ENCODE measurements at regions not wholly inside any gene's neighbourhood (a gene's known extent, or its start where the extent isn't known, plus 50 kb on each side); places are given as distances from the start of the nearest gene placed in this dataset.

GRCh38 chr15:95095250-95095649, 863.9 kb downstream of the MCTP2 start:
- DNase-seq, result no peak

DNA sequence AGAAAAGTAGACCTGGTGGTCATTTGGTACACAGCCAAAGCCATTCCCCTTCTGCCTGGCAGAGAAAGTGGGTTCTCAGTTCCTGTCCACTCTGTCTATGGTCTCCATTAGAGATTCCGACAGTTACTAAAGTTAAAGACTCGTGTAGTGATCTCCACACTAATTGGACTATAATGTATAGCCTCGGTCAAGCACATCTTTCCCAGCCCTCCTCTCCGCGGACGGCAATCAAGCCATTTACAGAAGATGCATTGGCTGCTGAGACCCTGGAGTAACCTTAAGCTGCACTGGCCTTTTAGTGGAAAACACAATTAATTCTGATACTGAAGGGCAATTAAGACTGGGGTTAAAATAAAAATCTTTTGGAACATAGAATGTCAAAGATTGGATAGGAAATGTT, 865.3 kb downstream of the MCTP2 start:
- no peak for DNase-seq

DNA sequence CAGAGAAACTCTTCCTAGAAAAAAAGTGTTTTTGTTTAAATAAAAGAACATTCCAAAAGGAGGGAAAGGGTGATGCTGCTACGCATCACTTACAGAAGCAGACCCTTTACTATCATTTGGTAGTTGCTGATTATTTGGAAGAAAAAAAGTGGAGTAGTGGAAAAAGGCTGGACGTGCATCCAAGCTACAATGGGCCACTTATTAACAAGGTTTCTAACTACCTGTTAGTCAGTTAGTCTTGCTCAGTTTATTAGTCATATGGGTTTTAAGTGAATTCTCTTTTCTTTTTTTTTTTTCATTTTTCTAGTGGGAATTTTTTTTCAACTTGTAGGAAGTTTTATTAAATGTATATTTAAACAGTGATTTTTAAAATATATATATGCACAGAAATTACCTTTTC, 866.0 kb downstream of the MCTP2 start:
- DNase-seq, result no peak

GRCh38 chr15:95105229-95105628, 873.9 kb downstream of the MCTP2 start:
- DNase-seq, result no peak

GRCh38 chr15:95106801-95107200, 875.4 kb downstream of the MCTP2 start:
- no peak for DNase-seq

- DNase-seq, result no peak
Measured at GRCh38 chr15:95108673-95109072, 877.3 kb downstream of the MCTP2 start.

DNA sequence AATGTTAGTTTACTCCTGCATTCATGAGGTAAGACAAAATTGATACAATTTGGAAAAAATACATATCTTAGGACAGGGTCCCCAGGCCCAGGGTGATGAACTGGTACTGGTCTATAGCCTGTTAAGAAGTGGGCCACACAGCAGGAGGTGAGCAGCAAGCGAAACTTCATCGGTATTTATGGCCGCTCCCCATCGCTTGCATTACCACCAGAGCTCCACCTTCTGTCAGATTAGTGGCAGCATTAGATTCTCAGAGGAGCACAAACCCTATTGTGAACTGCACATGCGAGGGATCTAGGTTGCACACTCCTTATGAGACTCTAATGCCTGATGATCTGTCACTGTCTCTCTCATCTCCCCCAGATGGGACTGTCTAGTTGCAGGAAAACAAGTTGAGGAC, 880.6 kb downstream of the MCTP2 start:
- DNase-seq, result no peak

DNA sequence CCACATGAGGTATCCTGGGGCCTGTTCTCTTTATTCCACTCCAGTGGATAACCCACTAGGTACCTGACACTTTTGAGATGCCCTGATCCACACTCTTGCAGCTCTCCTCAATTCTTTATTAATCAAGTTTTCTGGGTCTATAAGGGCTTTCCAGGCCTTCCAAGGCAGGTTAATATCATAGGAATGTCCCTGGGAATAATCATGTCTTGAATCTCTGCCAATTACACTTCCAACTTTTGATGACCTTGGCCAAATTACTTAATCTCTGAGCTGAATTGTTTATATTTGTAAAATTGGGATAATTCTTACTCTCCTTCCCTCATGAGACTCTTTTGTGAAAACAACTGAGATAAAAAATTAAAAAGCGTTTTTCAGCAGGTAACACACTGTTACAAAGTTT, 881.7 kb downstream of the MCTP2 start:
- DNase-seq, result no peak

GRCh38 chr15:95119041-95119610, 887.8 kb downstream of the MCTP2 start:
- DNase-seq, result no peak

GRCh38 chr15:95120595-95120994, 889.2 kb downstream of the MCTP2 start:
- DNase-seq, result no peak

GRCh38 chr15:95121191-95121590, 889.8 kb downstream of the MCTP2 start:
- no peak for DNase-seq

DNA sequence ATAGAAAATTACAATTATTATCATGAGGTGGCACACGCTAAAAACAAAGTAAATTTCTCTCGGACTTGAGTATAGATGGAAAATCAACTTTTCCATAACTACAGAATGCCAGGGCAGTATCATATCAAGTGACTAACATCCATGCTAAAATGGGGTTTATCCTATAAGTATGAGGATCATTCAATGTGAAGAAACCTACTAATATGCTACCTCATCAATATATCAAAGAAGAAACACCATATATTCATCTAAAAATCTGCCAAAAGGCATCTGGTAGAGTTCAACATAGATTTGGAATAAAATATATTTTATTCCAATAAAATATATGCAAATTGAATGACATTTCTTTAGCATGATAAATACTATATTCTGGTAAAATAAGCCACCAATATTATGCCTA, 894.4 kb downstream of the MCTP2 start:
- DNase-seq, result no peak

DNA sequence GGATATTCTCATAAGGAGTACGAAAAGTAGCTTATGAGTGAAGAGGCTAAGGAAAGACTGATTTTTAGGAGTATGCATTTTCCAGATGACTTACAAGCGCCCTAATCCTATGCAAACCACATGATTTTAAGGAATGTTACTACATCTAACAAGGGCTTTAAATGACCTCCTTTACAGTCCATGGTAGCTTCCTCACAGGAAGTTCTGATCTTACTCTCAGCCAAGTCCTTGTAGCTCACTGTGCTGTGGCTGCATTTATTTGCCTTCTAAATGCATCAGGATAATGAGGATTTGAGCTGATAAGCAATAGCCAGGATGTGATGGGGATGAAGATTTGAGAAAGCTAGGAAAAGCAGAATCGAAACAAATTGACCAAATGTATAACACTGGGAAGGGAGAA, 896.0 kb downstream of the MCTP2 start:
- no peak for DNase-seq

- no peak for DNase-seq
Measured at GRCh38 chr15:95129574-95129973, 898.2 kb downstream of the MCTP2 start.

GRCh38 chr15:95131131-95131556, 899.8 kb downstream of the MCTP2 start:
- DNase-seq, result no peak

- DNase-seq, result no peak
Measured at GRCh38 chr15:95132774-95133173, 901.4 kb downstream of the MCTP2 start.

DNA sequence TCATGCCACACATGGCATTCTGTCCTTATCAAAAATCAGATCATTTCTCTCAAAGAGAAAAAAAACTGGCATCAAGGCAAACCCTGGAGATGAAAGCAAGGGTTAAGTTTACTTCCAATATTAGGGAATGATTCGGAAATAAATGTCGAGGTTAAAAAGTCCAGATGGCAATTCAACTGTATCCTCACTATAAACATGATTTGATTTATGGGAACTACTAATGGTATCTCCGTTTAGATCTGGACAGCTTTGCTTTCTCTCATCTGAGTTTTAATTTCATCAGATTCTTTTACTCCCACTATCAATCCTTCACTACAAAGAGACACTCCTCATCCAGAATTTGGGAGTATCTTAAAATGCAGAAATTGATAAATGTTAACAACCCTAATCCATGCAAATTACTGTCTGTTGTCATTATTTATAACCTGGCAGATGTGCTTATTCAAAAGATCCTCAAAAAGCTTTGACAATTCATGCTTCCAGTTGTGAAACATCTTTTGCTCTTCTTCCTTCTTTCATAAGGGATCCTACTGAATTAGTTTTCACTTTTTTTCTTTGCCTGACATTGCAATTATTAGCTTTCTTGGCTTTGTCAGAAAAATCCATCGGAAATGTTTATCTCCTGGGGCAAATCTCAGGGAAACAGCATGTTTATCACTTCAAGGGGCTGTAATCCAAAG, 903.2 kb downstream of the MCTP2 start:
- no peak for DNase-seq

DNA sequence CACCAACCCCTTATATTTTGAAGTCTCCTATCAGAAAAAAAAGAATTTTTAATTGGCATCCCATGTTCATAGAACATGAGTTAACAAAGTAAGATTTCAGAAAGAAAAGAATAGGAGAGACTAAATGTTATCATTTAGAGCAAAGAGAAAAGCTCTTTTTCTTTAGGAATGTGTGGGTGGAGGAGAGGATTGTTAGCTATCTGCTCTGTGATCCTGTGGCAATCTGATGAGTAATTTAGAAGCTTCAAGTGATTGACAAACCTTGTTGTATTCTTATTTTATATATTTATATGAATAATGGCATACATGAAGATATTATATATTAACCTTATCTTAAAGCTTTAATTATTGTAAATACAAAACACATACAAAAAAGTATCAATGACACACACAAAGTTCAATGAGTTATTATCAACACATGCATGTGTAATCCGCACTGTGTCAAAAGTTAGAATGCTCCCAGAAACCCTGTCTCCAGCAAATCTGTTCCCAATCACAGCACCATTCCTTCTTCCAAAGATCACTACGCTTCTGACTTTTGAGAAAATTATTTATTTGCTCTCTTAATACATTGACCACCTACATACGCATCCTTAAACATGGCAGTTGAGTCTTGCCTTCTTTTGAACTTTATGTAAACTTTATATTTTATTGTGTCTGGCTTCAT, 907.4 kb downstream of the MCTP2 start:
- DNase-seq, result no peak

DNA sequence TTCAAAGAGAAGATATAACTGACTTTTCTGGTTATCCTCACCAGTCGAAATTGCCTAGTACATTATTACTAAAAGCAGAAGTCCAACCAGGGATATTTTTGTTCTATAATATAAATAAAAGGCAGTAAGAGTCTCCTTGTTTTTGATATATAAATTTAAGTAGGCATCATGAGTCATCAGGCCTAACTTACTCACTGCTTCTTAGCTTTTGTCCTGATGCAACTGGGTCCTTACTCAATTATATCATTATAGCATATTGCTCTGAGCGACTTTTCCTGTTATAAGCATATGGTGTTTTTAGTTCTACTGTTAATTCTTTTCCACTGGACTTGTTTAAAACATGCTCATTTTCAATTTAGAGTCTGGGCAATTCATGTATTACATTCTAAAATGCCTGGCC, 910.1 kb downstream of the MCTP2 start:
- DNase-seq, result no peak

DNA sequence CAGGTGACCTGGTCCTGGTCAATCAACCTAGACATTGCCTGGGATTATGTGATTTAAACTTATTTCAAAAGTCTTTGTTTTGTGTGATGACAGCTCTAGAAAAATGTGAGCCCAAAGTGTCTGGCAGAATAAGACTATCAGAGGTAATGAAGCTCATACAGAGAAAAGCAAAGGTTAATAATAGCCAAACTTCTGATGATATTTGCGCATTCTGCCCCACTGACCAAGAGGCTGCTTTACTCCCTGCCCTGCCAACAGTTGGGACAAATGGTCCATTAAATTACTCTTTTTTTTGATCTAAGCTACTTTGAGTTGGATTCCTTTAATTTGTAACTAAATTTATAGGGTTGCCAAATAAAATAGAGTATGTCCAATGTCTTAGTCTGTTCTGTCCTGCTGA, 911.2 kb downstream of the MCTP2 start:
- DNase-seq, result no peak

DNA sequence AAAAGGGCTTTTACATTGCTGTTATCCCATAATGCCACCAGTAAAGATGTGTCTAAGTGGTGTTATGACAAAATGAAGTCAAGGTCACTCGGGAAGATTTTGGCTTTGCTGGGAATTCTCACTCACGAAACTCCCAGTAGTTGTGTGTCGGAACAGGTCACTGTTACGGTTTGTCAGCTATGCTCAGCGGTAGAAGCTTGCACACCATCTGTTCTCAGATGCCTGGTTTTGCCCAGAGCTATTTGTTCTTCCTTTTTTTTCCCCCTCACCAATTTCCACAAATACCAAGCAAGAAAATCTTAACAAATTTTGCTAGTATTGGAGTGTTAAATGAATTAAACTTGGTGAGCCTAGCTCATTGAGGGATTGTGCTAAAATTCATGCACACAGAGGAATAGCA, 915.1 kb downstream of the MCTP2 start:
- DNase-seq, result no peak

GRCh38 chr15:95148183-95148582, 916.8 kb downstream of the MCTP2 start:
- DNase-seq, result no peak

DNA sequence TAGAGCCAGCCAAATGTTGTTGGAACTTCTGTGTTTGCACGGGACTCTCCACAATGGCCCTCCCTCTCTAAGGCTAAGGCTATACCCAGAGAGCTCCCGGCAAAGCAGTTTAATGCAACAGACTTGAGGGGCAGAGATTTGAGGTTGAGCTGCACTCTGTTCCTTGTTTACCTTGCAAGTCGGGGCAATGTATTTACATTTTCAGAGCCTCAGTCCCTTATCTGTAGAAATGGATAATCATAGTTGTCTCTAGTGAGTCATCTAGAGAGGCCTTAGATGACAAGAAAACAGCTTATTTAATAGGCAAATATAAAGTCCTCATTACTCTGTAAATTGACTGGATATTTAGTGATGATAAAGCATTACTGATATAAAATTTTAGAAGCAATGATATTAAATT, 917.7 kb downstream of the MCTP2 start:
- DNase-seq, result no peak

DNA sequence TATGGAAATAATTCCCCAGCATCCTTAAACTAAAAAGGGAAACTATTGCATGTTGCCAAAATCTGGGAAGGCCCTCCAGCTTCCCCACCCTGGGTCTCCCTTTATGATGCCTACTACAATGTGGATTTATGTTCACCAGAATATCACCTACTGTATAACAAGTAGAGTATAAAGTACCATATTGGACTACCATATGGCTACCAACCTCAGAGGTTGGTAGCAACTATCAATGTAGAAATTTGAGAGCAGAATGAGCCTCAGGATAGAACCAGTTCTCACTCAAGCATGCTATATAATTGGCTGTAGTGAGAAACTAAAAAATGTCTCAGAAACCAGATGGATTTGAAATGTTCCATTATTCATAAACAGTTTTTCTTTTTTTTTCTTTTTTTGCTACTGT, 918.4 kb downstream of the MCTP2 start:
- no peak for DNase-seq

DNA sequence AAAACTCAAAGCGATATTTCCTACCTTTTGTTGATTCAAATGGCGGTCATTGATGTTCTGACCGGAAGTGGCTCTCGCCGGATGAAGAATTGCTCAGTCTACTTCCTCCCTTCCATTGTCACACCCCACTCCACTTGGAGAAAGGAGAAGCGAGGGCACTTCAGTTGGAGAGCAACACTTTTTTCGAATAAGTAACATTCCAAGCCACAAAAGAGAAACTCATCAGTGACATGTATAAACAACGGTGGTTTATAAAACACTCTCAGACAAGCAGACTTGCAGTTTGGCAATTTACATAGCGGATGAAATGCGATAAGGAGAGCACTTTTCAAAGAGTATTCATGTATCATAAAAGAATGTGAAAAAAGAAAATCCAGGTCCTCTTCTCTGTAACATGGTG, 919.1 kb downstream of the MCTP2 start:
- no peak for DNase-seq

Measured in NCI-H1092 treated with DMSO at 0.1 percent for 48 hours (cell line).